Neural progenitor cell (in vitro differentiated cells): ENCODE measurements at regions not wholly inside any gene's neighbourhood (a gene's known extent, or its start where the extent isn't known, plus 50 kb on each side); places are given as distances from the start of the nearest gene placed in this dataset.

Experiments used
- DNase-seq: peaks from one replicate; pipeline ENCODE4 v3.0.0-alpha.2; 2016; ENCODE audit warnings: low spot score
- H2AFZ ChIP-seq: fragments of 200-600 bp; sonication (generic); replicated peaks from 2 replicates; pipeline ENCODE4 v1.6.1; 2016; ENCODE audit warnings: antibody characterized with exemption
- H3F3A ChIP-seq: fragments of 200-600 bp; sonication (generic); 2 replicates; pipeline ENCODE4 v1.6.1; 2016; ENCODE audit warnings: antibody characterized with exemption, low read depth
- H3K27ac ChIP-seq: fragments of 200-600 bp; sonication (generic); 2 replicates; pipeline ENCODE4 v1.5.1; 2016; ENCODE audit warnings: mild to moderate bottlenecking
- H3K27me3 ChIP-seq: fragments of 200-600 bp; sonication (generic); 2 replicates; pipeline ENCODE4 v1.6.1; 2016; ENCODE audit warnings: mild to moderate bottlenecking, moderate library complexity
- H3K36me3 ChIP-seq: fragments of 200-600 bp; sonication (generic); 2 replicates; pipeline ENCODE4 v1.5.1; 2016
- H3K4me1 ChIP-seq: fragments of 200-600 bp; sonication (generic); 2 replicates; pipeline ENCODE4 v1.6.1; 2016; ENCODE audit warnings: mixed run types
- H3K4me2 ChIP-seq: fragments of 200-600 bp; sonication (generic); 2 replicates; pipeline ENCODE4 v1.6.1; 2016
- H3K4me3 ChIP-seq: fragments of 200-600 bp; sonication (generic); 2 replicates; pipeline ENCODE4 v1.5.1; 2016
- H3K79me2 ChIP-seq: fragments of 200-600 bp; sonication (generic); 2 replicates; pipeline ENCODE4 v1.6.1; 2016; ENCODE audit warnings: low read depth
- H3K9ac ChIP-seq: fragments of 200-600 bp; sonication (generic); 2 replicates; pipeline ENCODE4 v1.6.1; 2016
- H3K9me3 ChIP-seq: fragments of 200-600 bp; sonication (generic); 2 replicates; pipeline ENCODE4 v1.5.1; 2016; ENCODE audit warnings: low read depth
- H4K20me1 ChIP-seq: fragments of 200-600 bp; sonication (generic); 2 replicates; pipeline ENCODE4 v1.6.1; 2016; ENCODE audit warnings: low read depth
- H3K27ac Mint-ChIP-seq: 3 replicates; pipeline ENCODE4 v1.8.0; 2021; ENCODE audit warnings: mixed read lengths
- H3K27me3 Mint-ChIP-seq: 2 replicates; pipeline ENCODE4 v1.8.0; 2022; ENCODE audit warnings: low read depth, mild to moderate bottlenecking, inconsistent platforms, moderate library complexity, mixed read lengths; ENCODE audit not compliant: insufficient read depth
- H3K36me3 Mint-ChIP-seq: 3 replicates; pipeline ENCODE4 v1.8.0; 2021; ENCODE audit warnings: mixed read lengths
- H3K4me1 Mint-ChIP-seq: 3 replicates; pipeline ENCODE4 v1.8.0; 2021; ENCODE audit warnings: mixed read lengths
- H3K4me3 Mint-ChIP-seq: 3 replicates; pipeline ENCODE4 v1.8.0; 2021; ENCODE audit warnings: mild to moderate bottlenecking, moderate library complexity, mixed read lengths
- H3K9me3 Mint-ChIP-seq: 3 replicates; pipeline ENCODE4 v1.8.0; 2020; ENCODE audit warnings: mixed read lengths
- EZH2 ChIP-seq: fragments of 200-600 bp; sonication (generic); IDR thresholded peaks from 2 replicates; pipeline ENCODE4 v1.6.1; 2017; ENCODE audit warnings: antibody characterized with exemption, mild to moderate bottlenecking, moderate library complexity
- EZH2phosphoT487 ChIP-seq: fragments of 200-600 bp; sonication (generic); IDR thresholded peaks from 2 replicates; pipeline ENCODE4 v1.6.1; 2017; ENCODE audit warnings: antibody characterized with exemption
- TF ChIP-seq, protein P1 (sequence below): fragments of 200-600 bp; sonication (generic); IDR thresholded peaks from 2 replicates; pipeline ENCODE4 v1.5.1; 2017; ENCODE audit warnings: antibody characterized with exemption, mild to moderate bottlenecking

GRCh38 chr17:59483860-59484259, 81.5 kb upstream of the DHX40 start:
- peaks cover under 1% of the 10 kb centered on the region for H3K27me3 Mint-ChIP-seq
- H3K9ac ChIP-seq, result no peak overlapping the region
- H3K4me3 Mint-ChIP-seq, result no peak overlapping the region
- no peaks in the 10 kb centered on the region for H3K36me3 ChIP-seq
- H3K9me3 Mint-ChIP-seq, result no peaks in the 10 kb centered on the region
- no peaks in the 10 kb centered on the region for H3K9me3 ChIP-seq
- no peak for DNase-seq
- H3F3A ChIP-seq, result no peaks in the 10 kb centered on the region
- H3K36me3 Mint-ChIP-seq, result no peaks in the 10 kb centered on the region
- H3K27ac Mint-ChIP-seq, result no peak overlapping the region
- no peak overlapping the region for H3K4me3 ChIP-seq
- no peaks in the 10 kb centered on the region for H3K79me2 ChIP-seq
- H3K4me2 ChIP-seq, result no peak overlapping the region
- H4K20me1 ChIP-seq, result no peaks in the 10 kb centered on the region
- TF ChIP-seq EZH2 (no peak), EZH2phosphoT487 (no peak)
- TF ChIP-seq, protein P1, sequence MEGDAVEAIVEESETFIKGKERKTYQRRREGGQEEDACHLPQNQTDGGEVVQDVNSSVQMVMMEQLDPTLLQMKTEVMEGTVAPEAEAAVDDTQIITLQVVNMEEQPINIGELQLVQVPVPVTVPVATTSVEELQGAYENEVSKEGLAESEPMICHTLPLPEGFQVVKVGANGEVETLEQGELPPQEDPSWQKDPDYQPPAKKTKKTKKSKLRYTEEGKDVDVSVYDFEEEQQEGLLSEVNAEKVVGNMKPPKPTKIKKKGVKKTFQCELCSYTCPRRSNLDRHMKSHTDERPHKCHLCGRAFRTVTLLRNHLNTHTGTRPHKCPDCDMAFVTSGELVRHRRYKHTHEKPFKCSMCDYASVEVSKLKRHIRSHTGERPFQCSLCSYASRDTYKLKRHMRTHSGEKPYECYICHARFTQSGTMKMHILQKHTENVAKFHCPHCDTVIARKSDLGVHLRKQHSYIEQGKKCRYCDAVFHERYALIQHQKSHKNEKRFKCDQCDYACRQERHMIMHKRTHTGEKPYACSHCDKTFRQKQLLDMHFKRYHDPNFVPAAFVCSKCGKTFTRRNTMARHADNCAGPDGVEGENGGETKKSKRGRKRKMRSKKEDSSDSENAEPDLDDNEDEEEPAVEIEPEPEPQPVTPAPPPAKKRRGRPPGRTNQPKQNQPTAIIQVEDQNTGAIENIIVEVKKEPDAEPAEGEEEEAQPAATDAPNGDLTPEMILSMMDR, result no peak
- no peaks in the 10 kb centered on the region for H3K4me1 Mint-ChIP-seq
- peaks cover 6% of the 10 kb centered on the region for H3K27me3 ChIP-seq
- no peak overlapping the region for H3K27ac ChIP-seq
- H3K4me1 ChIP-seq, result no peaks in the 10 kb centered on the region
- no peak overlapping the region for H2AFZ ChIP-seq

- Histone ChIP-seq H2AFZ (no peak overlapping the region), H3K27me3 (peaks cover 6% of the 10 kb centered on the region)
- H3K4me3 Mint-ChIP-seq, result no peak overlapping the region
These were observed 80.4 kb upstream of the DHX40 start for GRCh38 chr17:59485015-59485414.

DNA sequence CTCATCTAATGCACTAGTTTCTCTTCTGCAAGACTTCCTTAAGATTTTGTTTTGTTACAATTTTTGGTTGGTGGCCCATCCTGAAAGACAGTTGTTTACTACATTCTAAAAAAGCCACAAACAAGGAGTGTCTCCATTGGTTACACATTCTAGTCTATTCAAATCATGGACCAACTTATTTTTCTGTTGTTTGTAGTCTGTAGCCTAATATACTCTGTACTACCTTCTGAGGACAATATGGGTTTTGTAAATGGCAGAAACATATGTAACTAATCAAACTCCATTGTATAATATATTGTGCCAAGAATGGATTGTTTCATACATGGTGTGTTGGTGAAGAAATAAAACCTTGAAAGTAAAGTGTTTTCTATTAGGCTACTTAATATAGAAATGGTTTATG, 79.5 kb upstream of the DHX40 start:
- Mint-ChIP-seq H3K4me1 (no peaks in the 10 kb centered on the region), H3K27ac (no peak overlapping the region), H3K27me3 (peaks cover 2% of the 10 kb centered on the region), H3K36me3 (no peaks in the 10 kb centered on the region), H3K4me3 (no peak overlapping the region), H3K9me3 (no peaks in the 10 kb centered on the region)
- Histone ChIP-seq H3F3A (no peaks in the 10 kb centered on the region), H3K36me3 (no peaks in the 10 kb centered on the region), H2AFZ (no peak overlapping the region), H3K79me2 (no peaks in the 10 kb centered on the region), H3K4me2 (no peak overlapping the region), H3K27ac (no peak overlapping the region), H4K20me1 (no peaks in the 10 kb centered on the region), H3K9ac (no peak overlapping the region), H3K9me3 (no peaks in the 10 kb centered on the region), H3K27me3 (peaks cover 6% of the 10 kb centered on the region), H3K4me1 (no peaks in the 10 kb centered on the region), H3K4me3 (no peak overlapping the region)
- DNase-seq, result no peak
- TF ChIP-seq, protein P1, result no peak
- no peak for TF ChIP-seq EZH2
- TF ChIP-seq EZH2phosphoT487, result no peak

More at GRCh38 chr17:59485015-59485414, 80.4 kb upstream of the DHX40 start:
- H3K9me3 ChIP-seq, result no peaks in the 10 kb centered on the region
- no peaks in the 10 kb centered on the region for H3K79me2 ChIP-seq
- no peaks in the 10 kb centered on the region for H3K36me3 Mint-ChIP-seq
- DNase-seq, result no peak
- no peak for TF ChIP-seq EZH2
- TF ChIP-seq, protein P1, result no peak
- TF ChIP-seq EZH2phosphoT487, result no peak
- no peaks in the 10 kb centered on the region for H3K4me1 Mint-ChIP-seq
- H3K4me2 ChIP-seq, result no peak overlapping the region
- H4K20me1 ChIP-seq, result no peaks in the 10 kb centered on the region
- no peaks in the 10 kb centered on the region for H3K9me3 Mint-ChIP-seq
- no peaks in the 10 kb centered on the region for H3F3A ChIP-seq
- H3K27ac Mint-ChIP-seq, result no peak overlapping the region
- H3K27me3 Mint-ChIP-seq, result peaks cover 2% of the 10 kb centered on the region
- no peaks in the 10 kb centered on the region for H3K36me3 ChIP-seq
- no peaks in the 10 kb centered on the region for H3K4me1 ChIP-seq
- no peak overlapping the region for H3K4me3 ChIP-seq
- no peak overlapping the region for H3K27ac ChIP-seq
- H3K9ac ChIP-seq, result no peak overlapping the region
